Ureter (tissue), 1 donor: ENCODE measurements at regions not wholly inside any gene's neighbourhood (a gene's known extent, or its start where the extent isn't known, plus 50 kb on each side); places are given as distances from the start of the nearest gene placed in this dataset.

Source experiments
- DNase-seq: peaks from one replicate; pipeline ENCODE4 v3.0.0-alpha.2; 2020; ENCODE audit warnings: low spot score
- donor health status: DM: yes; HTN: yes; CAD: no.

DNA sequence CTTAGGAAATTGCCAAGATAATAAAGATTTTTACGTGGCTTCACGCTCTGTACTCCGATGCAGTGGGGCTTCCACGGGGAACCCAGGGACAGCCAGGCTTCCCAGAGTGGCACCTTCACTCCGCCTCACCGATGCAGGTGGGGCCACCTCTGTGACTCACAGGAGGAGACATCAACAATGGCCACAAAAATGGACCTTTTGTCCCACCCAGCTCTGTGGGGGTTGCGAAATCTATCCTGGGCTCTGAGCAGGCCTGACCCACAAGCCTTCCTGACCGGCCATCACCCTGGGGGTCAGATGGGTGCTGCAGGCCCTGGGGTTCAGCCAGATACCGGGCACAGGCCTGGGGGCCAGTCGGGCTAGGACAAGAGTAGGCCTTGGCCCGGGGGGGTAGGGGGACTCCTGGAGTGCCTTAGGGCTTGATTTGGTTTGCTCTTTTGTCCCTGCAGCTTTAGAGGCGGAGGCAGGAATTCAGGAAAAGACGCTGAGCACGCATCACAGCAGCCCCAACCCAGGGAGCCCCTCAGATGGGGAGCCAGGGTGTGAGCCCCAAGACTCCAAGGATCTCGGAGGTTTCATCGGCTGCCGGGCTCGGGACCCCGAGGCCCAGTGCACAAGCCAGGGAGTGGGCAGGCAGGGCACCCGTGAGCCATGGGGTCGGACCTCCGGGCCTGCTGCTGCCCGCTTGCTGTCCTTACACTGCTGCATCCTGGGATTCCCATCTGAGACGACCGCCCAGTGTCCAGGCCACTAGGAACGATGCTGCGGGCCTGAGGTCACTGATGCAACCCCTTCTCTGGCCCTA is 136.5 kb upstream of the NKX1-1 start:
- DNase-seq, result no peak

DNA sequence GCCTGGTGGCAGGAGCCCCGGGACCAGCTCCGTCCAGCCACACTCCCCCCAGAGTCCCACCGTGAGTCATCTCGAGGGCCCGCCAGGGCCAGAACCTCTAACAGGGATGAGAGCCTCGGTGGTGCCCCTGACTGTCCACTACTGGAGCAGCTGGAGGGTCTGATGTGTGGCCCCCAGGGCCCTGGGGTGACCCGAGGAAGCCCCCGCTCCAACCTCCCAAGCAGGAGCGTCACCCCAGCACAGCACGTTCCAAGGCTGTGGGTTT is 135.9 kb upstream of the NKX1-1 start:
- DNase-seq, result no peak

DNA sequence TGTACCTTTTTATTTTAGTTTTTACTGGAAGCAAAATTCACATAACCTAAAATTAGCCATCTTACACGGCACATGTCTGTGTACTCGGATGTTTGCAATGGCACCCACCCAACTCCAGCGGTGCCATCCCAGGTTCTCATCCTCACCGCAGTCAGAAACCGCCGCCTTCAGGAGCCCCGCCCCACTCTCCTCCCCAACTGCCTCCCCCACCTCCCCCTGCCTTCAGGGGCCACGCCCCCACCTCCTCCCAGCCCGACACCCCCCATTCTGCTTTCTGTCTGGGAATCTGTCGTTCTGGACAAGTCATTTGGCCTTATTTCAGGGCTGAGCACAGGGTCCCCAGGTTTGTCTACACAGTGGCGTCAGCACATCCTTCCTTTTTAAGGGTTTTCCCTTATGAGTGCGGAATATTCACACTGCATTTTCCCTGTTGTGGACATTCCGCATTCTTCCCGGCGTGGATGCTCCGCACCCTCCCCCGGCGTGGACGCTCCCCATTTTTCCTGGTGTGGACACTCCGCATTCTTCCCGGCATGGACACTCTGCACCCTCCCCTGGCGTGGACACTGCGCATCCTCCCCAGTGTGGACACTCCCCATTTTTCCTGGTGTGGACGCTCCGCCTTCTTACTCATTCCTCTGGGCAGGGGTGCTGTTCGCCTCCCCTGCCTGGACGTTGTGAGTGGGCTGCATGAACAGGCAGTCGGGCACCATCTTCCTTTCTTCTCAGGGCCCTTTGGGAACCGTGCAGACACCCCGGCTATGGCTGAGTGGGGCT is 135.4 kb upstream of the NKX1-1 start:
- DNase-seq, result no peak

DNA sequence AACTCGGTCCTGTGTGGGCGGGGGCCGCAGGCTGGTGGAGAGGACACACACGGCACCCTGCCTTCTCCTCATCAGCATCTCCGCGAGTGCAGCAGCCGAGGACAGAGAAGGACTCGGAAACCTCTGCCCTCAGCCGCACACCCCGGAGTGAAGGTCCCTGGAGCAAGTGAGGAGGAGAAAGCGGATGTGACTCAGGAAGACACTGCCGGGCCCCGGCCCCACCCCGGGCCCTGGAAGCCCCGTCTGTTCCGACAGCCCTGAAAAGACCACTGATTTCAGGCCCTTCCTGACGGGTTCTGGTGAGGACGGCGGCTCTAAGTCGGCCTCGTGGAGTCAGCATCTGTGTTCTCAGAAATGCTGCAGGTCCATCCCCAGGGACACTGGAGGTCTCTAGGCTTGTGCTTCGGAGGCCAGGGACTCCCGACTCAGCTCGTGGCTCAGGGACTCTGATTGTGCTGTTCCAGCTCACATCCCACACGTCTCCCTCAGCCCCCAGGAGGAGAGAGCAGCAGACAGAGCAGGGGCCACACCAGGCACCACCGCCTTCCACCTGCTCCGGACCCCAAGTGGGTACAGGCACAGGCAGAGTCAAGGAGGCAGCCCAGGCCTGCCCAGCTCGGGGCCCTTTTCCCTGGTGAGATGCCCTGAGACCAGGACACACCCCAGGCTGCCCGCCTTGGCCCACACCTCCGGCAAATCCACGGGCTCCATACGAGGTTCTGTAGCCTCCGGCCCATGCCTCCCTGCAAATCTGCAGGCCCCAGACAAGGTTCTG is 134.5 kb upstream of the NKX1-1 start:
- DNase-seq, result no peak

DNA sequence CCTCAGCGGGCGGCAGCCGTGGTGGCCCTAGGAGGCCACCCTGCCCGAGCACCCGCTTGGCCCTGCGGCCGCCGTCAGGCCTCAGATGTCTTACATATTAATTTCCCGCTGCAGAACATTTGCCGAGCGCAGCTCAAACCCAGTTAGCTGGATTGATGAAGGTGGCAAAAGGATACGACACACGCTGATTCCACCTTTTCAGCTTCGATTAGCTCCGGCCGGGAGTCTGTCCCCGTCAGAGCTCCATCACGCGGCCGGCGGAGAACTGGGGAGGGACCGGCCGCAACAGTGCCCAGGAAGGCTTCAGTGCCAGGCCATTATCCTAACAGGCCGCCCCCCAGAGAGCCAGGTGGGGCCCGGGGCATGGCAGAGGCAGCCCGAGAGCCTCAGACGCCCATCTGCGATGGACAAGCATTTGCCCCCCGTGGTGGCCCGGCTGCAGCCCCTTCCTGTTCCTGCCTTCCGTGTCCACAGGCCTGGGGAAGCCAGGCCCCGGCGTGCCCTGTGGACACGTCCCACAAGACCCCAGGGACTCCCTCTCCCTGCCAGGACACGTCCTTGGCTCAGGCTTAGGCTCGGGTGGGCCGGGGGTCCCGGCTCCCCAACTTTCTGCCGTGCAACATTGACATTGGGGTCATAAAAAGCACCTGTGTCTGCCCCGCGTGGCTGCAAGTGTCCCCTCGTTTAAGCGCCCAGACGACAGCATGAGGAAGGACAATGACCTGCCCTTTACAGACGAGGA is 133.8 kb upstream of the NKX1-1 start:
- no peak for DNase-seq

DNA sequence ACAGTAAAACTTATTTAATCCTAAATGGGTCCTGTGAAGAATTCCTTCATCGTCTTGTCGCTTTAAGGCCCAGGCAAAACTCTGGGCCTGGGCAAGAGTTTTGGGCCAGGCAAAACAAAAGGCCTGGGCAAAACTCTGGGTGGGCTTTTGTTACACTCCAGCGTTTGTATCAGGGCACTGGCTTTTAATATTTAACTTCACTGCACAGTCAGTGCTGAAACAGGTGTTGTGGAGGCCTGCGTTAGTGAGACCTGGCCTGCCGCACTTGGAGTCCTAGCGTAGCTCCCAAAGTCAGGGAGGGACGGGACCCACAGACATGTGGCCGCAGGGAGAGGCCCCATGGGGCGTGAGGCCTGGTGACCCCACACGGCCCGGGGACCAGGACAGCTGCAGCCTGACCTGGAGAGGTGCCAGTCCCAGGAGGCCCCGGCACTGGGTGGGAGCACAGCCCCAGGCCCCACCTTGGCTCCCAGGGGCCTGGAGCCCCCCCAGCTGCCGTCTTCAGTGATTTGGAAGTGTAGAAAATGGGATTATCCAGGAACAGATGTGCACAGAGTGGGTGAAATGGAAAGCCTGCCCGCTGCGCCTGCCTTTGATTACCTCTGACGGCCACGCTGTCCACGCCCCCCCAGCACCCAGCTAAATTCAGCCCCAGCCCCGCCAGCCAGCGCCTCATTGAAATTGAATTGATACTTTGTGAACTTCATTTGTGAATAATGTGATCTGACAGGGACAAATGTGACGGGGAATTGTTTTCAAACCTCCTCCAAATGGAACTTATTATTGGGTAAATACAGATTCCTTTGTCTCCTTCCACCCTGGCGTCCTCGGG is 132.9 kb upstream of the NKX1-1 start:
- DNase-seq, result no peak

DNA sequence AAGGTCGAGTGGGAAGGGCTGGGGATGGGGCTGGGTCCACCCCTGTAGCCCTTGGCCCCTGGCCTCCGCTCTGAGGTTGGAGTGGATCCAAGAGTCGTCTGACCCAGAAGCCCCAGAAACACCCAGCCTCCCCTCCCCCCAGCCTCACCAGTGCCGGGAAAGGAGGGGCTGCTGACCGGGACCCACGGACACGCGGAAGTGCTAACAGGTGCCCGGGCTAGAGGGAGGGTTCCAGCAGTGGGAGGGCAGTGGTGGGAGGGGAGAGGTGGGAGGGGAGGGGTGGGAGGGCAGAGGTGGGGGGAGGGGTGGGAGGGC is 131.8 kb upstream of the NKX1-1 start:
- no peak for DNase-seq

DNA sequence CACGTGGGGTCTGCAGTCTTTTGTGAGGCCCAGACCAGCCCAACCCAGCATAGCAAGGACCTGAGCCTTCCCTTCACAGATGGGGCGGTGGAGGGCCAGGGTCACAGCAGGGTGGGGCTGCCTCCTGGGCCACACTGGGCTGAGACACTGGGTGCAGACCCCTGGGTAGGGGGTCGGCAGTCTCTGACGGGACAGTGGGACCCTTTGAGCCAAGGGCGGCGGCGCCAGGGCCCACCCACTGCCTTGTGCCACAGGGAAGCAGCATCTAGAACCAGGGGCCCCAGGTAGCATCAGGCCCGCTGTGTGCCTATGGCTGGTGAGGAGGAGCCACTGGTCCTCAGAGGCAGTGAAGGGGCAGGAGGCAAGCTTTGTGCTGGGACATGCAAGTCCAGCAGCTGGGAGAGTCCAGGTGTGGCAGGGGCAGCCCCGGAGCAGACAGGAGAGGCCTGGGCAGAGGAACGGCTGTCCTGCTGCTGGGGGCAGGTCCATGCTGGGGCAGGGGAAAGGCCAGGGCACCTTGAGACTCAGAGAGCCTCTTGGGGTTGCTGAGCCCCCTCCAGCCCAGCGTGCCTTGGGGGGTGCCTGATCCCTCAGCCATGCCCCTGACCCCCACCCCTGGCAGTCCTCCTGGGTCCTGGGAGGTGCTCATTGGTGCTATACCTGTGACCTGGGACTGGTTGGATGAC is 131.3 kb upstream of the NKX1-1 start:
- no peak for DNase-seq

DNA sequence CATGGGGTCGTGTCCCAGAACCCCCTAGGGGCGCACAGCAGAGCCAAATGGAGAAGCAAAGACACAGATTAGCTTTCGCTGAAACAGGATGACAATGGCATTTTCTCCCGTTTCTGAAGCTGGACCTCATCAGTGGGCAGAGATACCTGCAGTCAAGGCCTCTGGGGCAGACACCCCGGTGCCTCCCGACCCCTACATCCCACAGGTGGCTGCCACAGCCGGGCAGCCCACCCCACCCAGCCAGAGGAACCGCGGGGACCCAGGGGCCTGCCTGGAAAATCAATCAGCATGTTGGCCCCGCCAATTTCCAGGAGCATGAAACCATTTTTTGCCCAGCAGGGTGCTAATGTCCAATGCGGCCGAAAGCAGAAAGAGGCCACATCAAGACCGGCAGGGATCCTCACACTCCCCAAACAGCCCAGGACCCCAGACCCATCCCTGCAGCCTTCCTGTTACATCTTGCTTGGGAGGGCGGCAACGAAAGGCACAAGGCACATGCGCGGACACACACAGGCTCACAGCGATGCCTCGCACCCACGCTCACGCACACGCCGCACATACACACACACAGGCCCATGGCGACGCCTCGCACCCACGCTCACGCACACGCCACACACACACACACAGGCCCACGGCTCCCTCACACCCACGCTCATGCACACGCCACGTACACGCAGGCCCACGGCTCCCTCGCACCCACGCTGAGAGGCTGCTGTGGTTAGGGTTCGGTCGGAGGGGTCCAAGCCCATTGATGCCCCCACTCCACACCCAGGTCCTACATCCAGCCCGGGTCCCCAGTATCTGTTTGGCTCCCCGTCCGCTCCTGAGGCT is 130.6 kb upstream of the NKX1-1 start:
- no peak for DNase-seq

DNA sequence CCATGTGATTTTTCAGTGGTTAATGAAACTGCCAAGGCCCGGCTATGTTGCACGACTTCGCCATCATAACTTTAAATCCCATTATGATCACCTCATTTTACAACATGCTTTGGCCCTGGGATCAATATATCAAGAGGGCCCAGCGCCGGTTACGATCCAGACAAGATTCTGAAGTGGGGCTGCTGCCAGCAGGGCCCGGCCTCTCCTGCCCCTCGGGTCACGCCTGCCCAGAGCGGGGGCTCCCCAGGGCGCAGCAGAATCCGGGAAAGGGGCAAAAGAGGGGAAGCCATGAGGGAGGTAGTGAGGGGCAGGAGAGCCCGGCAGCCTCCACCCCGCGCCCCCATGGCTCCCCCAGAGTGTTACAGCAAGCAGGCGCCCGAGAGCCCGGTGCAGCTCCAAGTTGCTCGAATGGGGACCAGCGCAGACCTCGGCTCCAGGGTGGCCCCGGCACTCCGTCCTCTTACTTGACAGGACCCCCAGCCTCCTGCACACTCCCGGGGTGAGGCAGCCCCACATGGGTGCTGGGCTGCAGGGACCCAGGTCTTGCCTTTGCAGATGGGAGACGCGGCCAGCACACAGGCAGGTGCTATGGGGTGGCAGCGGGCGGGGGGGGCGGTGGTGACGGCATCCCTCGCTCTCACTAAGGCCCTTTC is 129.8 kb upstream of the NKX1-1 start:
- DNase-seq, result no peak

DNA sequence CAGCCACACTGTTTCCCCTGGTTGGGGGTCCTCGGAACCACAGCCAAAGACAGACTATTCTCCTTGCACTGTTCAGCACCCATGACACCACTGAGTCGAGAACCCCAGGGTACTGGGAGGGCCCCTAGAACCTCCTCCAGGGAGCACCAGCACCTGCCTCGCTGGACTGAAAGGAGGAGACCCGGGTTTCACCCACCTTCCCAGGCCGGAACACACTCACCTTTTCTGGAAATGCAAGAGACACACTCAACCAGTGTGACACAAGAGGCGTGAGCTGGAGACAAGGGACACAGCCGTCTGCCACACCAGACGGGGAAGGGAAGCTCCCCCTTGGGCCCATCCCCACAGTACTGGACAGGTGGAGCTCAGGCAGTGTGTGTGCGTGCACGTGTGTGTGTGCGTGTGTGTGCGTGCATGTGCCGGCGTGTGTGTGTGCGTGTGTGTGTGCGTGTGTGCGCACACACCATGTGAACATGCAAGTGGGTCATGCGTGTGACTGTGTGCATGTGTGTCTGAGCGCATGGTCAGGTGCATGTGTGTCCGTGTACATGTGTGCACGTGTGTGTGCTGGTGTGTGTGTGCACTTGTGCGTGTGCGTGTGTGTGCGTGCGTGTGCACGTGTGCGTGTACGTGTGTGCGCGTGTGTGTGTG is 128.8 kb upstream of the NKX1-1 start:
- DNase-seq, result no peak

DNA sequence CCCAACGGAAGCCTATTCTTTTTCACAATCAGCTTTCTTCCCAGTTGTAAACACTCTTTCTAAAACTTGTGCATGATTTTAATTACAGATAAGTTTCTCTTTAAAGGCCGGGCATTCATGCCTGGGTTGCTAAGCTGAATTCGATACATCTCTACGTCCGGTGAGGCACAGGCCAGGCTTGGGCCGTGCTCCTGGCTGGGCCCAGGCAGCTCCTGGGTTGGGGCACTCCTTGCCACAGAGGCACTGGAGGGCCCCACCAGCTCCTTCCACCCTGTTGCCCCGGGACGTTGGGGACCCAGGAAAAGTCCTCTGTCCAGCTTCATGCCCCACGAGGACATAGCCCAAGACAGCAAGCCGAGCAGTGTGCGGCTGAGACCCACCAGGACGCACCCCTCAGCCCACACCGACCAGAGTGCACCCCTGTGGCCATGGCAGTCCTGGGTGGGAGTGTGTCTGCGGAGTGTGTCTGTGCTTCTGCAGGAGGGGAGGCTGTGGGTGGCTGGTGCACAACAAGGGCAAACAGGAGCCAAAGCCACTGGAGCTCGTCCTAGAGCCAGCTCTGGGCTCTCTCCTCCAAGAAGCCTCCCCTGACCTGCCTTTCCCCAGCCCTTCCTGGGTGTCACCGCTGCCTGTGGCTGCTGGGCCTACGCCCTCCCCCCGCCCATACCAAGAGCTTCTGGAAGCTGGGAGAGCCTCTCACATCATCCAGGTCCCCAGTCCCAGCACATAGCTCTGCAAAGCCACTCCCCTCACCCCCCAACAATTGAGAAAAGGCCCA is 128.0 kb upstream of the NKX1-1 start:
- no peak for DNase-seq

DNA sequence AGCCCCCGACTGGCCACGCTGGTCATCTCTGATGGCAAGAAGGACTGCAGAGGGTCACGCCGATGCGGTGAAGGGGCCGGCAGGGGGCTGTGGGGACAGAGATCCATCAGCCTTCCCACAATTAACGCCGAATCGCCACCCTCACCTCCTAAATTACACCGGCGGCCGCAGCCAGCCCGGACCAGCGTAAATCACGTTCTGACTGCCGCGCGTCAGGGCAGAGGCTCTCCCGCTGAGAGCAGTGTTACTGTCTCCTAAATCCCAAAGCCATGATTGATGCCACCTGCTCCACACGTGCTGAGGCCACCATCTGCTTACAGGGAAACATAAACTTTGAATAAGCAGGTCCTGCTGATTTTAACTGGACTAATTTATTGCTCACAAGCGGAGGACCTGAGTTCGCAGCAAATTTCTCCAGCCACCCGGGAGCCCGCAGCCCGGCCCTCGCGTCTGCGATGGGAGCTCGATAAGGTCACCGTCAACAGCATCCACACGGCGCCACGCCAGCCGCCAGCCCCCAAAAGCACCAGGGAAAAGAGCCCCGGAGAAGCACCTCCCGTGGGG is 127.3 kb upstream of the NKX1-1 start:
- DNase-seq, result no peak

DNA sequence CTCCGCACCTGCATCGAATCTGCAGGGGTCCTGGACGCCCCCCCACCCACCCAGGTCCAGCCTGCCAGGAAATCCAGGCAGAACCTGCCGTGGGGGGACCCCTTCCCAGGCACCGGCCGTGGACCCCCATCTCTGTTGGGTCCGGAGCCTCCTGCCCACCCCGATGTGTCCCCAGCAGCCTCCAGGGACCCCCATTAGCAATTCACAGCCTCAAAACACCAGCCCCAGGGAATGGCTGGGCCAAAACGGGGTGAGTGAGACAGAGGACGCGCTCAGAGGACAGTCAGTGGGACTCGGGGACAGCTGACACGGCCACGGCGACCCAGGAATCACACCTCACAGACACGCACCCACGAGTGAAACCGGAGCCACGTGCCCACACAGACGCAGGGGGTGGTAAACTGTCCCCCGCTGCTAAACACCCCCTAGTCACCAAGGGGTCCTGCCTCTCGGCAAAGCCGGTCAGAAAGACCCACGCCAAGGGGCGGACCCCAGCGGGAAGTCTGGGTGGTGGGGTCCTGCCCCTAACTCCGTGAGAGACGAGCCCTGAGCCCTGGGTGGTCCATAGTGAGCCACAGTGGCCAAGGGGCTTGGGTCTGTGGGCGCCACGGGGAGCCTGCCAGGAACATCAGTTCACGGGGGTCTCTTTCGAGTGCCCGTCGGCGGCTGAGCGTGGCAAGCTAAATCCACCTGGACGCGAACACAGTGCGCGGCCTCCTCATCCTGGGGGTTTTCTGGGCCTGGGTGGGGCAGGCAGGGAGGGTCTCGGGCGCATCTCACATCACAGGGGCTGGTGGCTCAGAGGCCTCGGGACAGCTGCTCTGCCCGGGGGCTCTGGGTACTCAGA is 126.5 kb upstream of the NKX1-1 start:
- no peak for DNase-seq

DNA sequence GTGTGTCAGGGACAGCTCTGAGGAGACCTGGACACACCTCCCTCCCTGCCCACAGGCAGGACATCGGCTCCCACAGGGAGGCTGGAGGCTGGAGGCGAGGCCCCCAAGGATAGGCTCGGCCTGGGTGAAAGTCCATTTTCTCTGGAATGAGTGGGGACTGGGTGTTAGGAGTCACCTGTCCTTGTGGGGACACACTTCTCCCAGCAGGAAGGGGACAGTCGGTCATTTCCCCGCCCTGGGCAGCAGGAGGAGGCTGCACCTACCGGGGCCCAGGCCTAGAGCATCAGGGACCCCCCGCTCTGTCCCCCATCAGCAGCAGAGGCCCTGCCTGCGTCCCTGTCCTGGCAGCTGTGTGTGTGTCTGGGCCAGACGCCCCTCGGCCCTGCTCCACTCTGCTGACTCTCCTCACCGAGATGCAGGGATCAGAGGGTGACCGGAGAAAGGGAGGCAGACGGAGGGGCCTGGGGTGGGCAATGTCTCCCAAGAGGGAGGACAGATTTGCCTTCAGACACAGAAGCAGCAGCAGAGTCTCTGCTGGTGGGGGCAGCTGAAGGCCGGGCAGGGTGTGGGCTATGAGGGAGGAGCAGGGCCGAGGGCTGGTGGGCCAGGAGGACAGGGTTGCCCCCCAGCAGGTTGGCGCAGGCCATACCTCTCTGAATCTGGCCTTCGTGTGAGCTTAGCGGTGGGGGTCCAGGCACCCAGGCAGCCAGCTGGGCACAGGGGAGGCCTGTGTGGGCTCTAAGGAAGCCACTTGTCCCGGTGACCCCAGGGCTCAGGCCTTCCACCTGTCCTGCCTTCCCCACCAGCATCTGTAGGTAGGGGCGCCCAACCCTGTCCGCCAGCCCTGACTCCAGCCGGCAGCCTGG is 125.7 kb upstream of the NKX1-1 start:
- no peak for DNase-seq

DNA sequence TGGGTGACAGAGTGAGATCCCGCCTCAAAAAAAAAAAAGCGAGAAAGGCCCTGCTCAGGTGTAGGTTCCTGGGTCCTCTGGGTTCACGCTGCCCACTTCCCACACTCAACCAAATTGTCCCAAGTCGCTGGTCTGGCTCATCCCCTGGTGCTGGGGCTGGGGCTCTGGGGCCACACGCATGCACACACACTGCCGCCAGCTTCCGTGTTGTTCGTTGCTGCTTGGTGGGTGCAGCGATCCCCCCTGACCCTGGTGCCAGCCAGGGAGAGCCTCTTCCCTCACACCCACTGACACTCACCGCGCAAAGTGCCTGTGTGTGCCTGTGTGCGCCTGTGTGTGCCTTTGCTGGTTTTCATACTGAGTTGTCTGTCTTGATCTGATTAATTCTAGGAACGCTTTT is 124.1 kb upstream of the NKX1-1 start:
- DNase-seq, result no peak
